Suppressor macrophage (primary cell): ENCODE measurements at regions not wholly inside any gene's neighbourhood (a gene's known extent, or its start where the extent isn't known, plus 50 kb on each side); places are given as distances from the start of the nearest gene placed in this dataset.
A peak's percentile ranks its signal among the peaks of the same experiment; 100 is the strongest.

Source experiments
- DNase-seq, 4 experiments: peaks; one replicate each; pipeline ENCODE4 v3.0.0-alpha.2; 2020 to 2022

- DNase-seq = no peak
Measured at GRCh38 chr1:199705825-199706224, 321.7 kb upstream of the NR5A2 start.

- DNase-seq = no peak
Measured at GRCh38 chr1:199706826-199707606, 320.5 kb upstream of the NR5A2 start.

- DNase-seq = no peak
Measured at GRCh38 chr1:199710974-199711373, 316.5 kb upstream of the NR5A2 start.

GRCh38 chr1:199716729-199717128 is 310.8 kb upstream of the NR5A2 start:
- no peak for DNase-seq

GRCh38 chr1:199719156-199719842 is 308.2 kb upstream of the NR5A2 start:
- DNase-seq = no peak

GRCh38 chr1:199720496-199720895 is 307.0 kb upstream of the NR5A2 start:
- peak in 2 of 4 experiments; percentile 6 to 24 for DNase-seq

- DNase-seq = no peak
Measured at GRCh38 chr1:199721001-199721400, 306.5 kb upstream of the NR5A2 start.

- no peak for DNase-seq
Measured at GRCh38 chr1:199723250-199723956, 304.1 kb upstream of the NR5A2 start.

- DNase-seq = no peak
Measured at GRCh38 chr1:199724049-199724448, 303.5 kb upstream of the NR5A2 start.

GRCh38 chr1:199725002-199725565 is 302.4 kb upstream of the NR5A2 start:
- no peak for DNase-seq

GRCh38 chr1:199727682-199728081 is 299.8 kb upstream of the NR5A2 start:
- DNase-seq = no peak

- no peak for DNase-seq
Measured at GRCh38 chr1:199728345-199728744, 299.2 kb upstream of the NR5A2 start.

GRCh38 chr1:199733125-199733524 is 294.4 kb upstream of the NR5A2 start:
- DNase-seq = no peak

GRCh38 chr1:199734186-199734585 is 293.3 kb upstream of the NR5A2 start:
- DNase-seq = no peak

GRCh38 chr1:199735660-199736059 is 291.9 kb upstream of the NR5A2 start:
- DNase-seq = no peak

- no peak for DNase-seq
Measured at GRCh38 chr1:199736646-199737045, 290.9 kb upstream of the NR5A2 start.

- no peak for DNase-seq
Measured at GRCh38 chr1:199741586-199741985, 285.9 kb upstream of the NR5A2 start.

GRCh38 chr1:199742547-199742946 is 285.0 kb upstream of the NR5A2 start:
- DNase-seq = peak; percentile 60 to 90 (median 82)

GRCh38 chr1:199743227-199743626 is 284.3 kb upstream of the NR5A2 start:
- DNase-seq = no peak

GRCh38 chr1:199746666-199747384 is 280.7 kb upstream of the NR5A2 start:
- no peak for DNase-seq

GRCh38 chr1:199747984-199748383 is 279.5 kb upstream of the NR5A2 start:
- DNase-seq = no peak

GRCh38 chr1:199751506-199751905 is 276.0 kb upstream of the NR5A2 start:
- peak; percentile 45 to 73 (median 59) for DNase-seq
